D721Med (cell line): ENCODE measurements at regions not wholly inside any gene's neighbourhood (a gene's known extent, or its start where the extent isn't known, plus 50 kb on each side); places are given as distances from the start of the nearest gene placed in this dataset.

ENCODE experiments used
- DNase-seq: peaks from one replicate; pipeline ENCODE4 v3.0.0; 2011; ENCODE audit warnings: low spot score; ENCODE audit not compliant: insufficient read length
- FAIRE-seq: peaks from 2 replicates; lab custom pipeline; 2011; peaks lifted over from hg19 to GRCh38; lab: Jason Lieb, UNC
- TF ChIP-seq, protein P1 (sequence below): IDR thresholded peaks from 2 replicates; pipeline ENCODE4 v1.5.1; 2012; ENCODE audit warnings: mild to moderate bottlenecking, control low read depth; ENCODE audit not compliant: insufficient read depth; ENCODE audit errors: missing control alignments

DNA sequence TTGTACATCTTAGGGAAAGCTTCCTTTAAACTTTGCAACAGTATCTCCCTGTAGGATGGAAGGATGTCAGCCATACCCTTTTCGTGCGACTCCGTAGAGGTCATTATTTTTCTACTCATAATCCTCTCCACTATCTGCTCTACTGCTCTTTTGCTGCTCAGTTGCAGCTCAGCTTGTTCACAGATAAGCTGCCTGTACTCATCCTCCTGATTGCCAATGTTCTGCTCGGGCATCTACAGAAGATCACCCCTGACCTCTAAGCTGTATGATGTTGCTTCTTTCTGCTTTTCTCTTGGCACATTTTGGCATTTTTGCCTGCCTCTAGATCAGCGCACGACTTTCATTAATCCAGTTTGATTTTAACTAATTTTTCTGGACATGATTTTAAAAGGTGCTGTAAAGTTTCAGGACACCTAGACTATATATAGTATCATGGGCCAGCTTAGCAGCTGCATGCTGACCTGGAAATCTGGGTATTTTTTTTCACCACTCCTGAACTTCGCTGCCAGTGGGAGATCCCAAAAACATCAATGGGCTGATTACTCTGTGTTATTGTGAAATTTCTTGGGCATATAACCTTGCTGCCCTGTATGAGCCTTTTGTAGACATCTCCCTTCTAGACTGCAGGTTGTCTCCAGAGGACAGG lies 131.2 kb upstream of the ZNF608 start:
- FAIRE-seq (no peak), DNase-seq (no peak)
- TF ChIP-seq, protein P1, sequence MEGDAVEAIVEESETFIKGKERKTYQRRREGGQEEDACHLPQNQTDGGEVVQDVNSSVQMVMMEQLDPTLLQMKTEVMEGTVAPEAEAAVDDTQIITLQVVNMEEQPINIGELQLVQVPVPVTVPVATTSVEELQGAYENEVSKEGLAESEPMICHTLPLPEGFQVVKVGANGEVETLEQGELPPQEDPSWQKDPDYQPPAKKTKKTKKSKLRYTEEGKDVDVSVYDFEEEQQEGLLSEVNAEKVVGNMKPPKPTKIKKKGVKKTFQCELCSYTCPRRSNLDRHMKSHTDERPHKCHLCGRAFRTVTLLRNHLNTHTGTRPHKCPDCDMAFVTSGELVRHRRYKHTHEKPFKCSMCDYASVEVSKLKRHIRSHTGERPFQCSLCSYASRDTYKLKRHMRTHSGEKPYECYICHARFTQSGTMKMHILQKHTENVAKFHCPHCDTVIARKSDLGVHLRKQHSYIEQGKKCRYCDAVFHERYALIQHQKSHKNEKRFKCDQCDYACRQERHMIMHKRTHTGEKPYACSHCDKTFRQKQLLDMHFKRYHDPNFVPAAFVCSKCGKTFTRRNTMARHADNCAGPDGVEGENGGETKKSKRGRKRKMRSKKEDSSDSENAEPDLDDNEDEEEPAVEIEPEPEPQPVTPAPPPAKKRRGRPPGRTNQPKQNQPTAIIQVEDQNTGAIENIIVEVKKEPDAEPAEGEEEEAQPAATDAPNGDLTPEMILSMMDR, result no peak

- FAIRE-seq (no peak), DNase-seq (no peak)
- TF ChIP-seq, protein P1, result no peak
These were observed 132.3 kb upstream of the ZNF608 start for GRCh38 chr5:124878583-124879342.

GRCh38 chr5:124880903-124881697 lies 134.7 kb upstream of the ZNF608 start:
- DNase-seq (no peak), FAIRE-seq (no peak)
- TF ChIP-seq, protein P1, result no peak

DNA sequence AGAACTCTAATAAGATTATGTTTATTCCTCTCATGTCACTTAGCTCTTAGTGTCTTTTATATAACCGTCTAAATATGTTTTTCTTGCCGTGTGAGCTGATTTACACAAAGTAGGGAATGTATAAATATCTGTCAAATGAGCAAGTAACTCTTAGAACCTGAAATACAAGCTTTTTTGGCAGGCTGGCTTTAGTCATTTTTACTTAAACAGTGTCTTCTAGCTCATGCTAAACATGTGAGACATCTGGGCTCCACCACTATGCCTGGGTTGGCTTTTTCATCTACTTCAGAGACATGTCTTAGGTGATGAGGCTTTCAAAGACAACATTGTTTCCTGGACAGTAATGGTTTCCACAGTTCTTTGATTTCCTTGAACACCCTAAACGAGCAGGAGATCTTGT lies 137.2 kb upstream of the ZNF608 start:
- FAIRE-seq, result peak; percentile 85

DNA sequence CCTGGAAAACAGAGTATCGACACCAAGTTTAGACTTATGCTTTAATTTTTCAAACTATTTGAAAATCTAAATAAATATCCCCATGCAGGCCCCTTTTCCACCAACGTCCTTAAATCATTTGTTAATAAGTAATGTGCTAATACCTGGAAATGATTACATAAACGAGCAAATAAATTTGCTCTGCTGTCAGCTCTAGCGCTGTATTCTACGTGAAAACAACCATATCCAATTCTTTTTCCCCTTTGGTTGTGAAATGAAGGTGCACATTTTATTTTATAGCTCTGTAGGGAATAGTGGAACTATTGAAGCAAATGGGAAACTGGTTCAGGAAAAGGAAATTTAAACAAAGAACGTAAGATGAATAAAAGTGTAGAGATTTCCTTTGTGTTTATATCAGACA lies 137.7 kb upstream of the ZNF608 start:
- TF ChIP-seq, protein P1, result no peak
- FAIRE-seq, result no peak
- DNase-seq, result no peak

More for the DNA sequence above, 137.2 kb upstream of the ZNF608 start:
- DNase-seq, result no peak
- TF ChIP-seq, protein P1, result no peak

DNA sequence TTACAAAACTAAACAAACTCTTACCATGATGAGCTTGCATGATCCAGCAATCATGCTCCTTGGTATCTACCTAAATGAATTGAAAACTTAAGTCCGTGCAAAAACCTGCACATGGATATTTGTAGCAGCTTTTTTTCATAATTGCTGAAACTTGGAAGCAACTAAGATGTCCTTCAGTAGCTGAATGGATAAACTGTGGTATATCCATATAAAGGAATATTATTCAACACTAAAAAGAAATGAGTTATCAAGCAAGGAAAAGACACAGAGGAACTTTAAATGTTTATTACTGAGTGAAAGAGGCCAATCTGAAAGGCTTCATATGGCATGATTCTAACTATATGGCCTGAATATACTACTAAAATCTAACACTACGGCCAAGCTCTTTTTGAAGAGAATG lies 139.1 kb upstream of the ZNF608 start:
- DNase-seq (no peak), FAIRE-seq (no peak)
- TF ChIP-seq, protein P1, result no peak
